ENCODE measurements at regions not wholly inside any gene's neighbourhood (a gene's known extent, or its start where the extent isn't known, plus 50 kb on each side); places are given as distances from the start of the nearest gene placed in this dataset.

GRCh38 chr2:34098256-34098655, 499.2 kb upstream of the FAM98A start:
- no peak for DNase-seq (ENCODE audit: low spot score)

DNA sequence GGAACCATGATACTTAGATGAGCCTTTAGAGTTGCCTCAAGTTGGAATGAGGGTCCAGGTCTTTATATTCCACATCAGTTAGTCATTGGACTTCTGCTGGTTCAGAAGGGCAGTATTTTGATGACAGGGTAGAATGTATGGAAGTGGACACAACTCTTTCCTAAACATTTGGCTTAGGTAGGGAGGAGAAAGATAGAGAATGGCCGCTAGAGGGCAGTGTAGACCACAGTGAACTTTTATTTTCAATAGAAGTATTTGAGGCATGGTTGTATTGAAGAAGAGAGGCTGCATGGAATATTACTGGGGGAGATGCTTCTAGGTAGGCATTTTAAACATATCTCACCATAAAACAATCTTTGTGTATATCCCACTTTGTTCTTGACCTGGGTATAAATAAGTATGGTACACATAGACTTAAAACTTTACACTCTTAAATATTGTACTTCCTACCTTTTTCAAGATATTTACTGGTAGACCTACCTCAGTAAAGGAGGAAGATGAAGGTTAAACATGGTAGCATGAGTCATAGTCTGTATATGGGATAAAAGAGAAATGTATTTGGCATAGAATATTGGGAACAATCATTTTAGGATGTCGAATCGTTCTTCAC, 497.6 kb upstream of the FAM98A start:
- peak; percentile 80 for DNase-seq (ENCODE audit: low spot score)

DNA sequence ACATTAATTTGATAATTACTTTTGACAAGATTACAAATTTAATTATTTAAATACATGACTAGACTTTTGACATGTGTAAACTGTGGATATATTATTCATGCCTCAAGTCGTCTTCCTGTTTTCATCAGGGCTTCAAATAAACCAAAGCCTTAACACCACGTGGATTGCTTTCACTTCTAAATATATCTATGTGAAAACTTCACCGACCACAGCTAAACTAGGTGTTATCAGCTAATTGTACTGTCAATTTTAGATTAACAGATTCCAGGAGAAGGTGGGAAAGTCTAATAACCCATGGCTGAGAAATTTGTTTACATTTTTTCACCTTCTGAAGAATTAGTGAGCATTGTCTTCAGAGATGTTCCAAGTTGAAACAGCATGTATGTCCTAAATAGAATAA, 494.7 kb upstream of the FAM98A start:
- DNase-seq (ENCODE audit: low spot score) = no peak

DNA sequence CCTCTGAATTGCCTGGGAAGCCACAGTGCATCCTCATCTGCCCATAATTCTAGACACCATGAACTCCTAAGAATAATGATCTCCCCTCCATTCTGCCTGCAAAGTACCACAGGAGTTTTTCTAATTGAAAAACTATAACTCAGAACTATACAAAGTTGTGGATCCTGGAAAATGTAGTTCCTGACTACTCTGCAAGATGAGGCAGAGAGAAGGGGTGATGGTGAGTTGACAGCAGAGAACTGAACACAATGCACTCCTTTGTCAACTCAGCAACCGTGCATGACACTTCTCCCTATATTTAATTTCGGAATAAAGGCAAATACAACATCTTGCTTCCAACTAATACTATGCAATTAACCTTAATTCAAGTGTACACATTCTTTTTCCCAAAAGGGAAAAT, 471.1 kb upstream of the FAM98A start:
- DNase-seq (ENCODE audit: low spot score) = peak; percentile 73

- DNase-seq (ENCODE audit: low spot score) = peak; percentile 86
Observed at GRCh38 chr2:34069604-34070003, 470.5 kb upstream of the FAM98A start.

GRCh38 chr2:34050413-34050812, 451.3 kb upstream of the FAM98A start:
- DNase-seq (ENCODE audit: low spot score) = no peak

DNA sequence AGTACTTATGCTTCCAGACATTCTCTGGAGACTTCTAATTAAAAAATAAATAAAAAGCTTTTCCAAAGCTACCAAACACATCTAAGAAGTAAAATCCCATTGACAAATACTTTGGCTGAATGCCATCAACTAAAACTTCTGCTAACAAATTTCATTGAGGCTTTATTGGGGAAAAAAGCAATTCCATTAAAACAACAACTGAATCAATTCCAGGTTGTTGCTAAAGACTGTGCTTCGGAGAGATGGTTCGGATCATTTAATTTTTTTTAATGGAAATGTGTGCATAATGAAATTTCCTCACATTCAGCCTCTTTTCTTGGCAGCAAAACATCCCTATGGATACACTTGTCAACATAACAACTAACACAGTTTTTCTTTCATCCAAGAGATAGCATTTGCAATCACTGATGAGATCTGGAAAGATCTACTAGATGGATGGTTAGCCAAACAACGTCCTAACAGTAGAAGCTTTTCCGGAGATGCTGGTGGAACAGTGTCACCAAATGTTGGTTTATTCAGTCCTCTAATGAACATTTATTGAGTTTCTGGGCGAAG, 446.1 kb upstream of the FAM98A start:
- no peak for DNase-seq (ENCODE audit: low spot score)

DNA sequence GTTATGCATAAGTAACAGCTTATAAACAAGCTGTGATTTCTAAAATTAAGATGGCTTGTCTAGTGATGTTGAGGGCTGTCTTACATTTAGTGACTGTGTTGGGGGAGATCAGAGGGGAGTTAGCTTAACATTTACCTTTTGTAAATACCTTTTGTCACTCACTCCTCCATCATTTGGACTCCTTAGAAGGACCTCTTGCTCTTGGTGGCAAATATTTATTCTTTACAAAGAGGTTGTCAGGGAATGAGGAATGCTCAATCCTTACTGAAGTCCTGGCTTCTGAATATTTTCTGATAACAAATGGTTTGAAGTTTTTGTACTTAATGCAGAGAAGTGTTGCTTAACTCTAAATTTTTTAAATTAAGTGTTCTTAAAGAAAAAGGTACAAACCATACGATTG, 438.8 kb upstream of the FAM98A start:
- no peak for DNase-seq (ENCODE audit: low spot score)

DNA sequence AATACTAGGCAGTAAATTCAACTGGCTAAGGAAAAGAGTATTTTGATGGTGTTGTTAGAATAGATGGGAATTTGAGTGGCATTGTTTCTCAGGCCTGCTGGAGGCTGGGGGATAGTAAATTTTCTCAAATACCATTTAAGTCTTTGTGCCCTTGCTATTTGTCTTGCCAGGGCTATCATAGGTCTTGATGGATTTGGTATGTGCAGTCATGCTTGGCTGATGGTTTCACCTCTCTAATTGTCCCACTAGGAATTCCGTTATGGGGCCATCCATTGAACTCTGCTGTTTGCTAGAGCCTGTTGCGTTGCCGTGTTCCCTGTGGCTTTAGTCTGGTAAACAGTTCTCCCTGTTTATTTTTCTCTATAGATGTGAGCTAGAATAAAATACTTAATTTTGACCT, 438.1 kb upstream of the FAM98A start:
- no peak for DNase-seq (ENCODE audit: low spot score)

DNA sequence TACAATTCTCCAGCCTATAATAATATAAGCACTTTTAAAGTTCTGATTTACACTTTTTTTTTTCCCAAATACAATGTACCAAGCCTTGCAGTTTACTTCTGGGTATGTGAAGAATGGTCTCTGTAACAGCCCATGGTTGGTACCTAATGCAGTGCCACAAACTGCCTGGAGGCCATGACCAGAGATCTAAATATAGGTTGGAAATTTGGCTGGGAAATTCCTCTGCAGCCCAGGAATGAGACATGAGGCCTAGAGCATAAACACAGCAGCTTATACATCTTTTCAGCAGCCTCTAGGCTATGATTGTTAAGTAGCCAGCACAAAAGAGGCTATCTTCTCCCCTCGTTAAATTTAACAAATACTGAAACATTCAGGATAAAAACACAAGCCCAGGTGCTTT, 432.0 kb upstream of the FAM98A start:
- DNase-seq (ENCODE audit: low spot score) = no peak

GRCh38 chr2:34030273-34030672, 431.2 kb upstream of the FAM98A start:
- DNase-seq (ENCODE audit: low spot score) = no peak

- DNase-seq (ENCODE audit: low spot score) = no peak
Observed at GRCh38 chr2:34029073-34029472, 430.0 kb upstream of the FAM98A start.

DNA sequence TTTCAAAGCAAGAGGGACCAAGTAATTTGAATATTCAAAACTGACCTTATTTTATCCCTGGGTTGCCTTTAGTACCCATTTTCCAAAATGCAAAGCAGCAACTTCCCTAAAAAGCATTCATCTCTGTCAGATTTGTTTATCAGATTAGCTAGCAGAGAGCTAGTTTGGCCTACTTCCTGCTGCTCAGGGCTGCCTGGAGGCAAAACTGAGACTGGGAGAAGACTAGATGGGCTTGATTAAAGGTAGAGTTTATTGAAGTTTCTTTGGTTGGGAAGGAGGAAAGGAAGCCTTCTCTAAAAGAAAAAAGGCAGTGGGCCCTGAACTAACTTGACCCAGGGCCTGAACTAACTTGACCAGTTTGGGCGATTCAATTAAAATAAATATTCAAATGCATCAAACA, 426.1 kb upstream of the FAM98A start:
- DNase-seq (ENCODE audit: low spot score) = no peak

- peak; percentile 90 for DNase-seq (ENCODE audit: low spot score)
Observed at GRCh38 chr2:34012715-34013302, 413.7 kb upstream of the FAM98A start.

DNA sequence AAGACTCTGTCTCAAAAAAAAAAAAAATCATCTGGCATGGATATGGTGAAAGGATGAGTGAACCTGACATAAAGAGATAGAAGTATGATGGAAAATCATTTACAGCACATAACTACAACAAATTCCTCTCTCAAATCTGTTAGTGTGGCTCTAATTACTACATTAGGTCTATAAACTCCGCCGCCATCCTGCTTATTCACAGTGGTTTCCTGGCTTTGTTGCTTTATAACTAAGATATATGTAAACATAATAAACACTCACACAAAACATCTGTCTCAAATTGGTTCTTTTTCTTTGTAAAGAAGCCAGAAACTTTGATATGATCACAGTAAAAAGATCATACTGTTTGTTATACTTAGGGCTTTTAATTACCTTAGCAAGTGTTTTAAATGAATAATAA, 412.6 kb upstream of the FAM98A start:
- no peak for DNase-seq (ENCODE audit: low spot score)

DNA sequence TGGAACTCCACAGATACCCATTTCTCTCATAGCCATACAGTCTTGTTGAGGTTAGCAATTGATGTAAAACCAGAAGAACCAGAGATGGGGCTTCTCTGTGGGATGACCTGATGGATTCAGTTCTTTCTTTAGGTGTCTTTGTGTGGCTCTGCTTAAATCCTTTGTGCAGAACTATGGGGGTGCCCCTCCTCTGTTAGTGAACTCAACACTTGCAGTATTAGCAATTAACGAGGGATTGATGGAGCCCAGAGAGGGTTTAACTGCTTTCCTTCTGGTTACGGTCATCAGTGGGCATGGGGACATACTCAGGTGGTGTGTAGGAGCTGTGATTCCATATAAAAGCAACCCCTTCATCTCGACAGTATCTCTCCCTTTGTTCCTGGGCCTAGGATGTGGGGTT, 406.8 kb upstream of the FAM98A start:
- DNase-seq (ENCODE audit: low spot score) = no peak

GRCh38 chr2:34004936-34005335, 405.8 kb upstream of the FAM98A start:
- peak; percentile 82 for DNase-seq (ENCODE audit: low spot score)

GRCh38 chr2:34003795-34004194, 404.7 kb upstream of the FAM98A start:
- DNase-seq (ENCODE audit: low spot score) = no peak

DNA sequence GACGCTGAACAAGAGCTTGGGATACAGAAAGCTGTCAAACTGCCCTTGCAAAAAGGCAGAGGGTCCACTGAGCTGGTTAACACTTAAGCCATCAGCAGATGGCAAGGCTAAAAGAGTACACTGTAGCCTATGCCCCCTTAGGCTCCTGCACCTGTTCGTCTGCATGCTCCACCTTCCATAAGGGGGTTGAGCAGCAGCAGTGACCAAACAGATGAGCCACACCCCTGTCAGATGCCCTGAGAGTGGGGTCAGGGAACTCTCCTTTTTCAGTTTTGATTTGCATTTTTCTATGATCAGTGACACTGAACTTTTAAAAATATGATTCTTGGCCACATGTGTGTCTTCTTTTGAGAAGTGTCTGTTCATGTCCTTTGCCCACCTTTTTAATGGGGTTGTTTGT, 402.5 kb upstream of the FAM98A start:
- DNase-seq (ENCODE audit: low spot score) = no peak

DNA sequence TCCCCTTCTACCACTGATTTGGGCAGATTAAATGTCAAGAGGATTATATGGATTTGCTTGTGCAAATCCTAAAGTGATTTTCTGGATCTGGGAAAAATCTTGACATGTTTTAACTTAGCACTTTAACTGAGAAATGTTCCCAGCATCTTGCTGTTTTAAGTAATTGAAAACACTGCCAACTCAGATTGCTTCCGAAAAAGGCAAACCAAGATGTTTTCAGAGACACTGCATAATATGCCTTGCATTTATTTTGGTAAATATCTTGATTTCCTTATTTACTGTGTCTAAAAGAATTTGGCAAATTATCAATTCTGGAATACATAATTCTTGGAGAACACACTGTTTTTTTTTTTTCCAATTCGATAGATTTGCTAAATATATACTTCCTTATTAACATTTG, 385.0 kb upstream of the FAM98A start:
- DNase-seq (ENCODE audit: low spot score) = no peak

GRCh38 chr2:33978471-33978870, 379.4 kb upstream of the FAM98A start:
- DNase-seq (ENCODE audit: low spot score) = no peak

DNA sequence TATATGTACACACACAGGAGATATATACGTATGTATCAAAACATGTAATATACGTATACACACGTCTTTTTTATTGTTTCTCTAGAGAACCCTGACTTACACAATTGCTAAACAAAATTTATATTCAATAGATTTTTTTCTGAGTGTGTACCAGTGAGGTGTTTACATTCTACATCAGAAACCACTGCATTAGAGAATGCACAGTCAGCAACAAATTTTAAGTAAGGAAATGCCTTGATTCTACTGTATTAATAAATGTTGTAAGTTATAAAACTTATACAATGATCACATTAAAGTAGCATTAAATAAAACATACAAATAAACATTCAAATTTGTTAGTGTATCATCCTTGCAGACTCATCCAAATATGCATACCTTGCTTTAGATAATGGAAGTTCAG, 376.4 kb upstream of the FAM98A start:
- DNase-seq (ENCODE audit: low spot score) = no peak

- no peak for DNase-seq (ENCODE audit: low spot score)
Observed at GRCh38 chr2:33967103-33967502, 368.0 kb upstream of the FAM98A start.

- DNase-seq (ENCODE audit: low spot score) = no peak
Observed at GRCh38 chr2:33958591-33958990, 359.5 kb upstream of the FAM98A start.
